ENCODE measurements at regions not wholly inside any gene's neighbourhood (a gene's known extent, or its start where the extent isn't known, plus 50 kb on each side); places are given as distances from the start of the nearest gene placed in this dataset.
"Not testable (repeated sequence)": the region's sequence is repeated elsewhere in the genome, so short reads cannot be mapped to it uniquely, and the experiment has no call there.

- DNase-seq (ENCODE audit: low spot score), result no peak
Observed at GRCh38 chr1:213596729-213597128, 391.0 kb upstream of the PROX1 start.

GRCh38 chr1:213598263-213598662 is 389.5 kb upstream of the PROX1 start:
- no peak for DNase-seq (ENCODE audit: low spot score)

GRCh38 chr1:213600879-213601278 is 386.9 kb upstream of the PROX1 start:
- no peak for DNase-seq (ENCODE audit: low spot score)

GRCh38 chr1:213601705-213602104 is 386.1 kb upstream of the PROX1 start:
- DNase-seq (ENCODE audit: low spot score), result not testable (repeated sequence)

GRCh38 chr1:213602796-213603486 is 384.8 kb upstream of the PROX1 start:
- DNase-seq (ENCODE audit: low spot score), result no peak

- DNase-seq (ENCODE audit: low spot score), result no peak
Observed at GRCh38 chr1:213604477-213604876, 383.3 kb upstream of the PROX1 start.

- no peak for DNase-seq (ENCODE audit: low spot score)
Observed at GRCh38 chr1:213605732-213606131, 382.0 kb upstream of the PROX1 start.

- no peak for DNase-seq (ENCODE audit: low spot score)
Observed at GRCh38 chr1:213606252-213606820, 381.4 kb upstream of the PROX1 start.

GRCh38 chr1:213613549-213613948 is 374.2 kb upstream of the PROX1 start:
- DNase-seq (ENCODE audit: low spot score), result no peak

- no peak for DNase-seq (ENCODE audit: low spot score)
Observed at GRCh38 chr1:213615226-213615916, 372.4 kb upstream of the PROX1 start.

- no peak for DNase-seq (ENCODE audit: low spot score)
Observed at GRCh38 chr1:213617133-213617532, 370.6 kb upstream of the PROX1 start.

- DNase-seq (ENCODE audit: low spot score), result no peak
Observed at GRCh38 chr1:213618094-213618493, 369.7 kb upstream of the PROX1 start.

- DNase-seq (ENCODE audit: low spot score), result no peak
Observed at GRCh38 chr1:213619026-213619425, 368.7 kb upstream of the PROX1 start.

GRCh38 chr1:213621077-213621476 is 366.7 kb upstream of the PROX1 start:
- DNase-seq (ENCODE audit: low spot score), result no peak

GRCh38 chr1:213622365-213623063 is 365.3 kb upstream of the PROX1 start:
- DNase-seq (ENCODE audit: low spot score), result no peak

- no peak for DNase-seq (ENCODE audit: low spot score)
Observed at GRCh38 chr1:213623064-213623581, 364.6 kb upstream of the PROX1 start.

GRCh38 chr1:213623862-213624261 is 363.9 kb upstream of the PROX1 start:
- no peak for DNase-seq (ENCODE audit: low spot score)

- DNase-seq (ENCODE audit: low spot score), result not testable (repeated sequence)
Observed at GRCh38 chr1:213636778-213637177, 351.0 kb upstream of the PROX1 start.

- no peak for DNase-seq (ENCODE audit: low spot score)
Observed at GRCh38 chr1:213641312-213641711, 346.5 kb upstream of the PROX1 start.

- no peak for DNase-seq (ENCODE audit: low spot score)
Observed at GRCh38 chr1:213643360-213643759, 344.4 kb upstream of the PROX1 start.

- no peak for DNase-seq (ENCODE audit: low spot score)
Observed at GRCh38 chr1:213647864-213648650, 339.7 kb upstream of the PROX1 start.

- DNase-seq (ENCODE audit: low spot score), result no peak
Observed at GRCh38 chr1:213649373-213649772, 338.4 kb upstream of the PROX1 start.
